Activated T-cell treated with anti-CD3 and anti-CD28 coated beads for 4 hours (primary cell): ENCODE measurements at regions not wholly inside any gene's neighbourhood (a gene's known extent, or its start where the extent isn't known, plus 50 kb on each side); places are given as distances from the start of the nearest gene placed in this dataset.
"Not testable (repeated sequence)": the region's sequence is repeated elsewhere in the genome, so short reads cannot be mapped to it uniquely, and the experiment has no call there.

Experiments
- DNase-seq: peaks from one replicate; pipeline ENCODE4 v3.0.0-alpha.2; 2020

- DNase-seq: no peak
Measured at GRCh38 chr11:112624431-112624830, 336.8 kb upstream of the NCAM1 start.

GRCh38 chr11:112624971-112625370 is 336.2 kb upstream of the NCAM1 start:
- DNase-seq: not testable (repeated sequence)

- no peak for DNase-seq
Measured at GRCh38 chr11:112625814-112626213, 335.4 kb upstream of the NCAM1 start.

GRCh38 chr11:112626731-112627130 is 334.5 kb upstream of the NCAM1 start:
- DNase-seq: no peak

GRCh38 chr11:112627588-112628045 is 333.6 kb upstream of the NCAM1 start:
- no peak for DNase-seq

GRCh38 chr11:112628676-112629075 is 332.5 kb upstream of the NCAM1 start:
- no peak for DNase-seq

- no peak for DNase-seq
Measured at GRCh38 chr11:112630496-112630895, 330.7 kb upstream of the NCAM1 start.

- DNase-seq: no peak
Measured at GRCh38 chr11:112631333-112631732, 329.9 kb upstream of the NCAM1 start.

GRCh38 chr11:112632866-112633505 is 328.2 kb upstream of the NCAM1 start:
- DNase-seq: no peak

- no peak for DNase-seq
Measured at GRCh38 chr11:112634551-112634950, 326.7 kb upstream of the NCAM1 start.

- no peak for DNase-seq
Measured at GRCh38 chr11:112634995-112635737, 326.1 kb upstream of the NCAM1 start.

- no peak for DNase-seq
Measured at GRCh38 chr11:112637076-112637475, 324.1 kb upstream of the NCAM1 start.

- no peak for DNase-seq
Measured at GRCh38 chr11:112637876-112638275, 323.3 kb upstream of the NCAM1 start.

- no peak for DNase-seq
Measured at GRCh38 chr11:112639469-112639868, 321.8 kb upstream of the NCAM1 start.

GRCh38 chr11:112643416-112643815 is 317.8 kb upstream of the NCAM1 start:
- DNase-seq: no peak

- DNase-seq: no peak
Measured at GRCh38 chr11:112644410-112645131, 316.6 kb upstream of the NCAM1 start.

GRCh38 chr11:112649856-112650255 is 311.4 kb upstream of the NCAM1 start:
- no peak for DNase-seq

GRCh38 chr11:112650527-112650926 is 310.7 kb upstream of the NCAM1 start:
- no peak for DNase-seq

- no peak for DNase-seq
Measured at GRCh38 chr11:112651386-112651785, 309.8 kb upstream of the NCAM1 start.

GRCh38 chr11:112652786-112653390 is 308.3 kb upstream of the NCAM1 start:
- no peak for DNase-seq

- DNase-seq: no peak
Measured at GRCh38 chr11:112655371-112655770, 305.8 kb upstream of the NCAM1 start.

- no peak for DNase-seq
Measured at GRCh38 chr11:112656772-112657428, 304.3 kb upstream of the NCAM1 start.

GRCh38 chr11:112658431-112658878 is 302.8 kb upstream of the NCAM1 start:
- DNase-seq: no peak
